Omental fat pad (tissue), 3 donors: ENCODE measurements at regions not wholly inside any gene's neighbourhood (a gene's known extent, or its start where the extent isn't known, plus 50 kb on each side); places are given as distances from the start of the nearest gene placed in this dataset.
"Not testable (repeated sequence)": the region's sequence is repeated elsewhere in the genome, so short reads cannot be mapped to it uniquely, and the experiment has no call there.

ENCODE experiments used
- ATAC-seq: fragments of 150-250 bp; one replicate; pipeline ENCODE4 v1.9.1; 2016; ENCODE audit warnings: mild to moderate bottlenecking, moderate library complexity; ENCODE audit not compliant: low FRiP score
- DNase-seq: peaks from one replicate; pipeline ENCODE4 v3.0.0-alpha.2; 2019; ENCODE audit warnings: low spot score
- TF ChIP-seq, protein P1 (sequence below), 3 donors: fragments of 450-650 bp; IDR thresholded peaks; one replicate each; pipeline ENCODE4 v1.5.1; 2016 to 2017; ENCODE audit warnings: antibody characterized with exemption in 3 of 3, mild to moderate bottlenecking in 3 of 3, moderate library complexity in 2 of 3

DNA sequence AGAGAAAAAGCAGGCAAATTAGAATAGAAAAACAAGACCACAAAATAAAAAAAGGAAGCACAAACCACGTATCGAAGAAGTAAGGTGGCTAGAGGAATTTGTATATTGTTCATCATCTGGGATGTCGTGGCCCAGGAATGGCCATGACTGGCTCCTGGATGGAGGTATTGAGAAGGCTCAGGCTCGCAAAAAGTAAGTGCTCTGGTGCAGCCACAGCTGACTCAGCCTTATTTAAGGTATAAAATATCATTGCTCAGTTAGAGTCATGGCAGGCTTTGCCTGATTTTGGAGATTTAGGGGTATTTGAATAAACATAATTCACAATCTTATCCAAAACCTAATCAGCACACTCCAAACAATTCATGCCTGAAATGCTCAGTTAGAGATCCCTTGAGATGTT, 78.4 kb upstream of the FANCL start:
- no peak for ATAC-seq
- DNase-seq = no peak
- TF ChIP-seq, protein P1, sequence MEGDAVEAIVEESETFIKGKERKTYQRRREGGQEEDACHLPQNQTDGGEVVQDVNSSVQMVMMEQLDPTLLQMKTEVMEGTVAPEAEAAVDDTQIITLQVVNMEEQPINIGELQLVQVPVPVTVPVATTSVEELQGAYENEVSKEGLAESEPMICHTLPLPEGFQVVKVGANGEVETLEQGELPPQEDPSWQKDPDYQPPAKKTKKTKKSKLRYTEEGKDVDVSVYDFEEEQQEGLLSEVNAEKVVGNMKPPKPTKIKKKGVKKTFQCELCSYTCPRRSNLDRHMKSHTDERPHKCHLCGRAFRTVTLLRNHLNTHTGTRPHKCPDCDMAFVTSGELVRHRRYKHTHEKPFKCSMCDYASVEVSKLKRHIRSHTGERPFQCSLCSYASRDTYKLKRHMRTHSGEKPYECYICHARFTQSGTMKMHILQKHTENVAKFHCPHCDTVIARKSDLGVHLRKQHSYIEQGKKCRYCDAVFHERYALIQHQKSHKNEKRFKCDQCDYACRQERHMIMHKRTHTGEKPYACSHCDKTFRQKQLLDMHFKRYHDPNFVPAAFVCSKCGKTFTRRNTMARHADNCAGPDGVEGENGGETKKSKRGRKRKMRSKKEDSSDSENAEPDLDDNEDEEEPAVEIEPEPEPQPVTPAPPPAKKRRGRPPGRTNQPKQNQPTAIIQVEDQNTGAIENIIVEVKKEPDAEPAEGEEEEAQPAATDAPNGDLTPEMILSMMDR (IDR thresholded peaks at IDR 0.05) = no peak

DNA sequence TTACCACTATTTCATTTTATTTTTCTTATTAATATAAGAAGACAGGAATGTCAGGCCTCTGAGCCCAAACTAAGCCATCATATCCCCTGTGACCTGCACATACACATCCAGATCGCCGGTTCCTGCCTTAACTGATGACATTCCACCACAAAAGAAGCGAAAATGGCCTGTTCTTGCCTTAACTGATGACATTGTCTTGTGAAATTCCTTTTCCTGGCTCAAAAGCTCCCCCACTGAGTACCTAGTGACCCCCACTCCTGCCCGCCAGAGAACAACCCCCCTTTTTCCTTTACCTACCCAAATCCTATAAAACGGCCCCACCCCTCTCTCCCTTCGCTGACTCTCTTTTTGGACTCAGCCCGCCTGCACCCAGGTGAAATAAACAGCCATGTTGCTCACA, 77.8 kb upstream of the FANCL start:
- not testable (repeated sequence) for ATAC-seq, DNase-seq

DNA sequence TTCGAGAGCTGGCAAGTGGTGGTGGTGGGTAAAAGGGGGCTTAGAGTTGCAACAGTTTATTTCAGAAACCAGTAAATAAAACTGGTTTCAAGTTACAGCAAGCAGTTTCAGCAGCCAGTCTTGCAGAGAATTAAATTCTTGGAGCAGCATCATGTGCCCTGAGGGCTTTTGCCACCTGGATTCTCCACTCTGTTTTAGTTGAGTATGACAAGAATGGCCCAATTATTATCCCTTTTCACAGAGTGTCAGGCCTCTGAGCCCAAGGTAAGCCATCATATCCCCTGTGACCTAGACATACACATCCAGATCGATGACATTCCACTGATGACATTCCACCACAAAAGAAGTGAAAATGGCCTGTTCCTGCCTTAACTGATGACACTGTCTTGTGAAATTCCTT, 72.8 kb upstream of the FANCL start:
- no peak for ATAC-seq
- TF ChIP-seq, protein P1 (IDR thresholded peaks at IDR 0.05) = no peak
- no peak for DNase-seq

DNA sequence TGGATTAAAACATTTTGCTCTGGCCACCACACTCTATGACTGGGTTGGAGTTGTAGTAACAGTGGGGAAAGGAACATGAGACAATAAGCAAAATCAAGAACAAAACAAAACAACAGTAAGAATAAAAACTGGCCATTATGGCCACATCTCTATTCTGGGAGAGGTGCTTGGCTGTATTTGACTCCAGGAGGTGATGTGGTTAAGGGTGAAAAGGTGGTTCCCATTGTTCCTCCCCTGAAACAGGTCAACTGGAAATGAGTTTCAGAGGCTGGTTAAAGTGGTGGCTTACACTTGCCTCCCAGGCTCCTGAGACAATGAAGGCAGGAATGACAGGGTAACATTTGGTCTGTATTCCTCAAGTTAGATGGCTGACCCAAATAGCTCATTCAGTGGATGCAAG, 67.3 kb upstream of the FANCL start:
- ATAC-seq = no peak
- DNase-seq = no peak
- TF ChIP-seq, protein P1 (IDR thresholded peaks at IDR 0.05) = no peak

DNA sequence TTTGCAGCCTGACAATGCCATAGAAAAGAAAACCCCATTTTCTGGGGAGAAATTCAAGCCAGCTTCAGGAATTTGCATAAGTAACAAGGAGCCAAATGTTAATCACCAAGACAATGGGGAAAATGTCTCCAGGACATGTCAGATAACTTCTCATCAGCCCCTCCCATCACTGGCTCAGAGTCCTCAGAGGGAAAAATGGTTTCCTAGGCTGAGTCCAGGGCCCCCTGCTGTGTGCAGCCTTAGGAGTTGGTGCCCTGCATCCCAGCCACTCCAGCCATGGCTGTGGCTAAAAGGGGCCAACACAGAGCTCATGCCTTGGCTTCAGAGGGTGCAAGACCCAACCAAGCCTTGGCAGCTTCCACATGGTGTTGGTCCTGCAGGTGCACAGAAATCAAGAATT, 63.7 kb upstream of the FANCL start:
- ATAC-seq (no peak), DNase-seq (no peak)
- TF ChIP-seq, protein P1 (IDR thresholded peaks at IDR 0.05) = no peak

DNA sequence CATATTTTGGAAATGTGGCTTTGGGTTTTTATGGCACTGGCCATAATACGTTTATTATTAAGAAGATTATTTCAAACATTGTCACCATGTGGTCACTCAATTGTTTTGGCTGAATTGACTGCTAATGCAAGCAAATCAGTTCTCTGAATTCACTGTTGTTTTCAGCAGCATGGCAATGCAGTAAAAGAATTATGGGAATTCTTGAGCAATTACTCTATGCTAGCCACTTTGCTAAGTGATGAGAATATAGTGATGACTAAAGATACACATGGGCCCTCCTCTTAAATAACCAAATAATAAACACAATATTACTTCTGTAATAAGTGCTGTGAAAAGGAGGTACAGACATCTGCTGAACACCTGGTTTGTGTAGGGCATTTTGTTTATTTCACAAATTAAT, 58.0 kb upstream of the FANCL start:
- TF ChIP-seq, protein P1 (IDR thresholded peaks at IDR 0.05) = no peak
- ATAC-seq = no peak
- no peak for DNase-seq

DNA sequence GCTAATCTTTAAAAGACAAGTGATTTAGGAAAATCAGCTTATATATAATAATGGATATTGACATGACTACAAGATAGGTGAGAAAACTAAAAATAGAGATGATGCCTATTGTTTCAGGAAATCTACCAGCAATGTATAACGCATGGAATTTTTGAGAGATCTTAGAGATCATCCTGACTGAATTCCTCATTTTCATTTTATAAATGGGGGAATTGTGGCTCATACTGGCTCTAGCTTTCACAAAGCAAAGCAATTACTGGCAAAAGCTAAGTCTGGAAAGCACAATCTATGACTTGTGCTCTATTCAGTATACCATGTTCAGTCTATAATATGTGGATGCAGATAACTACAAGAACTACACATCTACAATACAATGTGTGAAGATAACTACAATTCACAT, 51.9 kb upstream of the FANCL start:
- ATAC-seq = no peak
- TF ChIP-seq, protein P1 (IDR thresholded peaks at IDR 0.05) = no peak

More for the DNA sequence above, 51.9 kb upstream of the FANCL start:
- DNase-seq = no peak
